Lower lobe of right lung (tissue), 2 donors: ENCODE measurements at regions not wholly inside any gene's neighbourhood (a gene's known extent, or its start where the extent isn't known, plus 50 kb on each side); places are given as distances from the start of the nearest gene placed in this dataset.
"Not testable (repeated sequence)": the region's sequence is repeated elsewhere in the genome, so short reads cannot be mapped to it uniquely, and the experiment has no call there.

Experiments
- ATAC-seq, 2 donors: fragments of 200-7000 bp; cut with Tn5 transposase; one replicate each; pipeline ENCODE4 v1.9.1; 2020 to 2022; ENCODE audit warnings: mild to moderate bottlenecking in 2 of 2, moderate library complexity in 2 of 2
- DNase-seq: peaks from one replicate; pipeline ENCODE4 v3.0.0-alpha.2; 2020
- H3K27ac ChIP-seq: fragments of 200-600 bp; one replicate; pipeline ENCODE4 v1.8.0; 2022
- H3K27me3 ChIP-seq: fragments of 200-600 bp; one replicate; pipeline ENCODE4 v1.8.0; 2022; ENCODE audit warnings: low read depth
- H3K36me3 ChIP-seq: fragments of 200-600 bp; one replicate; pipeline ENCODE4 v1.8.0; 2022; ENCODE audit warnings: mild to moderate bottlenecking
- H3K4me1 ChIP-seq: fragments of 200-600 bp; one replicate; pipeline ENCODE4 v1.8.0; 2022
- H3K4me3 ChIP-seq: fragments of 200-600 bp; one replicate; pipeline ENCODE4 v1.8.0; 2022; ENCODE audit warnings: mild to moderate bottlenecking
- H3K9me3 ChIP-seq: fragments of 200-600 bp; one replicate; pipeline ENCODE4 v1.8.0; 2022
- CTCF ChIP-seq: fragments of 200-600 bp; IDR thresholded peaks from one replicate; pipeline ENCODE4 v1.8.0; 2022; ENCODE audit warnings: antibody characterized with exemption, mild to moderate bottlenecking
- intact Hi-C: fragments of 100-400 bp; cut with DNase I; formaldehyde crosslinking; loops from one replicate; pipeline ENCODE4 v1.11.0; 2022
- donor health status: DM: no; HTN: yes; CAD: no; lungs with severe emphysema.

DNA sequence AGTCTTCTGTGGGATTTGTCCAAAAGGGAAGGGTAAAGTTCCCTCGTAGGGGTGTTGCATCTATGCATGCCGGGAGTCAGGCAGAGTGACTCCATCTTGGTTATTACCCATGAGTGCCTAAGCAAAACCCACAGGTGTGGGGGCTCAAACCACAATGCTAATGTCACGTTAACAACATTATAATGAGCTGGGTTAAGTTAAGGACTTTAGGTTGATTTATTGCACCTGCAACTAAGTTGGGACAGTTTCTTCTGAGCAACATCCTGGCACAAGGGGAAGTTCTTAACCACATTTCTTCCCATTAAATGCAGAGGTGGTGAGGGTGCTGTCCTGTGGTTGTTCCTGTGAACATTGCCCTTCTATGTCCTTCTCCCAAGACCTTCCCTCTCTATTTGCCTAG is 1596.8 kb upstream of the SLC39A10 start:
- DNase-seq (no peak), ATAC-seq (no peak)
- H3K4me3 ChIP-seq = no peak overlapping the region
- H3K27me3 ChIP-seq = no peaks in the 10 kb centered on the region
- no peaks in the 10 kb centered on the region for H3K36me3 ChIP-seq
- peaks cover 3% of the 10 kb centered on the region for H3K9me3 ChIP-seq
- no peak for TF ChIP-seq CTCF
- intact Hi-C loops = no loop called here
- H3K4me1 ChIP-seq = no peaks in the 10 kb centered on the region
- H3K27ac ChIP-seq = no peak overlapping the region

DNA sequence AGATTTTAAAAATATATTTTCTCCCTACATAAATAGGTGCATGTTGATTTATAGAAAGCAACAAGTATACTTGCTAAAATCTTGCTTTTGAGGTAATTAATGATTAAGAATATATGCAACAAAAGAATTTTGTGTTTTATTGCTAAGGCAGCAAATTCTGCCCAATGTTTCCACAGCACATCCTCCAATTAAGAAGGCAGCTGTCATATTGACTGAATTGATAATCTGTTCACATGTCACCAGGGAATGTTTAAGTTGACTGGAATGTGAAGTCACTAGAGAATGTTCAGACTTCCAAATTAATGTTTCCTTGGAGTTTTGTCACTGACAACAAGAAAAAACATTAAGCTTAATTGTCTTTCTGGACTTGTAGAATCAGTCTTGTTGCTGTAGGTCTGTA is 1602.7 kb upstream of the SLC39A10 start:
- Histone ChIP-seq H3K9me3 (no peaks in the 10 kb centered on the region), H3K4me1 (no peaks in the 10 kb centered on the region), H3K27me3 (no peaks in the 10 kb centered on the region), H3K4me3 (no peak overlapping the region), H3K36me3 (no peaks in the 10 kb centered on the region), H3K27ac (no peak overlapping the region)
- intact Hi-C loops = no loop called here
- DNase-seq (no peak), ATAC-seq (no peak)
- TF ChIP-seq CTCF = no peak

DNA sequence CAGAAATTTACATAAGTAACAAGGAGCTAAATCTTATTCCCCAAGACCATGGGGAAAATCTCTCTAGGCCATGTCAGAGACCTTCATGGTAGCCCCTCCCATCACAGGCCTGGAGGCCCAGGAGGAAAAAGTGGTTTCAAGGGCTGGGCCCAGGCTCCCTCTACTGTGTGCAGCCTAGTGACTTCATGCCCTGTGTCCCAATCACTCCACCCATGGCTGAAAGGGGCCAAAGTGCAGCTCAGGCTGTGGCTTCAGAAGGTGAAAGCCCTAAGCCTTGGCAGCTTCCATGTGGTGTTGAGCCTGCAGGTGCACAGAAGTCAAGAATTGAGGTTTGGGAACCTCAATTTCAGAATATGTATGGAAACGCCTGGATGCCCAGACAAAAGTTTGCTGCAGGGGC is 1612.7 kb upstream of the SLC39A10 start:
- no peak for DNase-seq
- Histone ChIP-seq H3K4me1 (no peaks in the 10 kb centered on the region), H3K9me3 (no peaks in the 10 kb centered on the region), H3K4me3 (no peak overlapping the region), H3K27me3 (no peaks in the 10 kb centered on the region), H3K36me3 (no peaks in the 10 kb centered on the region), H3K27ac (no peak overlapping the region)
- ATAC-seq = no peak
- no peak for TF ChIP-seq CTCF
- intact Hi-C loops = no loop called here

DNA sequence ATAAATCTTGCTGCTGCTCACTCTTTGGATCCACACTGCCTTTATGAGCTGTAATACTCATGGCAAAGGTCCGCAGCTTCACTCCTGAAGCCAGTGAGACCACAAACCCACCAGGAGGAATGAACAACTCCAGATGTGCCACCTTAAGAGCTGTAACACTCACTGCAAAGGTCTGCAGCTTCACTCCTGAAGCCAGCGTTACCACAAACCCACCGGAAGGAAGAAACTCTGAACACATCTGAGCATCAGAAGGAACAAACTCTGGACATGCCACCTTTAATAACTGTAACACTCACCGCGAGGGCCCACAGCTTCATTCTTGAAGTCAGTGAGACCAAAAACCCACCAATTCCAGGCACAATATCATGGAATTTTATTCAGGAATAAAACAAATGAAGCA is 1635.9 kb upstream of the SLC39A10 start:
- H3K27me3 ChIP-seq, intact Hi-C loops, H3K36me3 ChIP-seq, H3K4me3 ChIP-seq, H3K27ac ChIP-seq, H3K9me3 ChIP-seq, H3K4me1 ChIP-seq, DNase-seq, ATAC-seq: not testable (repeated sequence)

- Histone ChIP-seq H3K27me3 (no peaks in the 10 kb centered on the region), H3K36me3 (no peaks in the 10 kb centered on the region), H3K4me3 (no peak overlapping the region), H3K27ac (no peak overlapping the region), H3K9me3 (no peaks in the 10 kb centered on the region), H3K4me1 (no peaks in the 10 kb centered on the region)
- DNase-seq (no peak), ATAC-seq (no peak)
- intact Hi-C loops = no loop called here
- TF ChIP-seq CTCF = no peak
These were observed 1636.9 kb upstream of the SLC39A10 start for GRCh38 chr2:194020155-194020554.

GRCh38 chr2:194015751-194016150 is 1641.3 kb upstream of the SLC39A10 start:
- H3K4me1 ChIP-seq = no peaks in the 10 kb centered on the region
- H3K4me3 ChIP-seq = no peak overlapping the region
- H3K27ac ChIP-seq = no peak overlapping the region
- DNase-seq (no peak), ATAC-seq (no peak)
- no peaks in the 10 kb centered on the region for H3K9me3 ChIP-seq
- H3K27me3 ChIP-seq = no peaks in the 10 kb centered on the region
- H3K36me3 ChIP-seq = no peaks in the 10 kb centered on the region
- intact Hi-C loops = no loop called here
- TF ChIP-seq CTCF = no peak
